ENCODE measurements at regions not wholly inside any gene's neighbourhood (a gene's known extent, or its start where the extent isn't known, plus 50 kb on each side); places are given as distances from the start of the nearest gene placed in this dataset.

GRCh38 chr16:17947165-17947564 is 389.4 kb downstream of the NPIPA8 start:
- no peak for TF ChIP-seq CTCF (IDR thresholded peaks at IDR 0.05)

DNA sequence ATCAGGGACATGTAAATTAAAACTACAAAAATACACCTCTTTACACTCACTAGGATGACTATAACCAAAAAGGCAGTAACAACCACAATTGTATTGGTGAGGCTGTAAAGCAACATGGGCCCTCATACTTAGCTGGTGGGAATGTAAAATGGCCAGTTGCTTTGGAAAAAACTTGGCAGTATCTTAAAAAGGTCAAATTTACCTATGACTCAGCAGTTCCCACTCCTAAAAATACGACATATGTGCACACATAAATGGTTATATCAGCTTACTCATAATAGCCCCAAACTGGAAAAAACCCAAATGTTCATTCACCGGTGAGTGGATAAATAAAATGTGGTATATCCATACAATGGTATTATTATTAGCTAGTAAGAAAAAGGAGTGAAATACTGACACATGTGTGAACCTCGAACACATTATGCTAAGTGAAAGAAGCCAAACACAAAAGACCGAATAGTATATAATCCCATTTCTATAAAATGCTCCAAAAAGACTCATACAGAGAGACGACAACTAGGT is 391.4 kb downstream of the NPIPA8 start:
- no peak for TF ChIP-seq CTCF (IDR thresholded peaks at IDR 0.05)

GRCh38 chr16:17944345-17944744 is 392.2 kb downstream of the NPIPA8 start:
- TF ChIP-seq CTCF (IDR thresholded peaks at IDR 0.05), result no peak

DNA sequence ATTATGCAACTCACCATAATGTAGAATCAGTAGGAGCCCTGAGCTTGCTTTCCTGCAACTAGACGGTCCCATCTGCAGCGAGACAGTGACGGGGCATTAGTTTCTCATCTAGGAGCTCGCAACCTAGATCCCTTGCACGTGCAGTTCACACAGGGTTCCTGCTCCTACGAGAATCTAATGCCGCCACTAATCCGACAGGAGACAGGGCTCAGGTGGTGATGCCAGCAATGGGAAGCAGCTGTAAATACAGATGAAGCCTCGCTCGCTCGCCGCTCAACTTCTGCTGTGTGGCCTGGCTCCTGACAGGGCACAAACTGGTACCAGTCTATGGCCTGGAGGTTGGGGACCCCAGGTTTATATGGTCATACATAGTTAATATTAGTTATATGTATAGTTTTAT is 394.5 kb downstream of the NPIPA8 start:
- no peak for TF ChIP-seq CTCF (IDR thresholded peaks at IDR 0.05)

DNA sequence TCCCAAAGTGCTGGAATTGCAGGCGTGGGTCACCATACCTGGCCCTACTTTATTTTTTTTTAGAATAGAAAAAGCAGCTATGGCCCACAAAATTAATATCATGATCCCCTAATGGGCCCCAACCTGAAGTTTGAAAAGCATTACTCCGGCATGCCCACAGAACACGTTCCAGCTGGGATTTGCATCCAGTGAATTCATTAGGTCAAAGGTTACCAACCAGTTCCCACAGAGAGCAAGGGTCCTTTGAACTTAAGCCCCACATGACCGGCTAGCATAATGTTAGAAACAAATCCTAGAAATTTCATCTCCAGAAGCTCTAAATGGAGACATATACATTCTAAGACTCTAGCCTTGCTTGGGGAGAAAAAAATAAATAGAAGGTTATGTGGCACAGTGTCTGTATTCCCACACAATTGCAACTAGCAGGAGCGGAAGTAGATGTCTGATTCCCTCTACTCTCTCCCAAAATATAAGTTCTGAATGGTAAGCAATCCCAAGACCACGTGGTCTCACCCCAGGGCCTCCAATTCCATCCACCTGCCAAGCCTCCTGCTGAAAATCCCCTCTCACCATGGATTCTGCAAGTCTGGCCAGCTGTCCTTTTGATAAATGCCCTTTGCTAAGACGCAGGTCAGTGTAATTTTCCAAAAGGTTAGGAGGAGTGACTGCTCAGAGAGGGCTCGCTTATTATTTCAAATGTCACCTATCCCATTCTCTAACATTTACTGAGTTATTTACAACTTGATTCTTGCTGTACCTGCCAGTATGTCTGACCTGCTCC is 395.8 kb downstream of the NPIPA8 start:
- TF ChIP-seq CTCF (IDR thresholded peaks at IDR 0.05), result no peak

- TF ChIP-seq CTCF (IDR thresholded peaks at IDR 0.05), result no peak
Observed at GRCh38 chr16:17939723-17940122, 396.8 kb downstream of the NPIPA8 start.

DNA sequence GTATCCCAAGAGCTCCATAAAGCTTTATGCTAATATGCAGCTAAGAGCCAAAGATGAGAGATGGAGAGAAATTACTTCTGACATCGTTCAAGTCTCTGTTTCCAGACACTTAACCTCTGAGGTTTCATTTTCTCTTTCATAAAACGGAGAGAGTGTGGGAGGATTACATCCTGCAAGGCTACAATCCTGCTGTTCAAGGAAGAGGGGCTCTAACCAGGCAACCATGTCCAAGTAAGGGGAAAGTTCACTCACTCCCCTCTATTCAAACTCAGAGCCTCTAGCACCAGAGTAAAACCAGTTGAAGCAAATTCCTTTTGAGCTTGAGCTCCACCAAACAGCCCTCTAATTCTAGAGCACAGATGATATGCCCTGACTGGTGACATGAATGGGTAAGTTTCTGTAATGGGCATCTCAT is 397.4 kb downstream of the NPIPA8 start:
- no peak for TF ChIP-seq CTCF (IDR thresholded peaks at IDR 0.05)
